Inflammatory macrophage treated with lipopolysaccharide for 1 hour (primary cell): ENCODE measurements at regions not wholly inside any gene's neighbourhood (a gene's known extent, or its start where the extent isn't known, plus 50 kb on each side); places are given as distances from the start of the nearest gene placed in this dataset.

Experiments
- DNase-seq, 2 donors: peaks; one replicate each; pipeline ENCODE4 v3.0.0-alpha.2; 2020 to 2022

DNA sequence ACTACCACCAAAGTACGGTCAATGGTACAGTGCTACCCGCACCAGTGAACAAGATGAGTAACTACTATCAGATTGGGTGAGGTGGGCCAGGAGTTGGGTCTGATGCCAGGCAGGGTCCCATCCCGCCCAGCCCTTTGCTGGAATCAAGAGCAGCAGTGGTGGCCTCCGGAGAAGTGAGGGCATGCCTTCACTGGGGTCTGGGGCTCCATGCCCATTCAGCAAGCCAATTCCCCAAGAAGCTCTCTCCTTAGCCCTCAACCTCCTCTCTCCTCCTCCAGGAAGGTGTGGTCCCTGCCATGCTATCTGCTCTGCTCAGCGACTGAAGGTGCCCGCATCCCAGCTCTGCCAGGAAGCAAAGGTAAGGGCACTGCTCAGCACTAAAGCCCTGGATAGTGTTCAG lies 62.7 kb upstream of the CPLX2 start:
- no peak for DNase-seq

DNA sequence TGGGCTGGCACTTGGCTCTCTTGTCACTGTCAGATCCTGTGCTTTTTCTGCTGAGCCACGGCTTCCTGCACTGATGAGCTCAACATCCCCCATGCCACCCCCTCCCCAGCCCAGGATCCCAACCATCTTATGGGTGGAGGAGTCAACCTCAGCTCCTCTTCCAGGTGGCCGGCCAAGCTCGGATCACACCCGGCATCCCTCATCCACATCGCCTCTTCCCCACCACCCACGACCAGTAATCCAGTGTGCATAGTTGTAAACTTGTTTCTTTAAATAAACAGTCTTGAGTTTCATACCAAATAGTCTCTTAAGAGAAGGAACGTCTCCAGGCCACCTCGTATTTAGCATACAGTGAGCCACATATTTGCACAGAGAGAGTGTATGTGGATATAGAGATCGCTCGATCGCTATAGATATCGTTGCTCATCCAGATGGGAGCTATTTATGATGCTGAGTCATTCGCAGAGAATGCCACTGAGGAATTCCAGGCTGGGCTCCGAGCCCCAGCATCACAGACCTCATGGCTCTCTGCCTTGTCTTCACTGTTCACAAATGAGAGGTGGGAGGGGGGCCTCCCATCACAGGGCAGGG lies 61.8 kb upstream of the CPLX2 start:
- no peak for DNase-seq

DNA sequence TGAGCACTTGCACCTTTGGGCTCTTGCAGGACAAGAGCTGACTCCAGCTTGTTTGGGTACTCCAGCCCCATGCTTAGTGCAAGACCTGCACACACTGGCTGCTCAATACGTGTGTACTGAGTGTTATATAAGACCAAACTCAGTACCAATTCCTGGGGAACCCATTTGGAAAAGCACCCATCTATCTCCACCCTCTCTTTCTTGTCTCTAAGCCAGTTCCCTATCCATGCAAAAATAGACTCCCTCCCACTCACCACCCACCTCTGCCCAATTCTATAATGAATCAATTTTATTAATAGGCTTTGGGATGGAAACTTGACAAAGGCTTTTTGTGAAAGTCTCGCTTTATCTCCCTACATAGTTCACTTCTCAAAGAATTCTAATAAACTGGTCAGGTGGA lies 60.9 kb upstream of the CPLX2 start:
- no peak for DNase-seq

DNA sequence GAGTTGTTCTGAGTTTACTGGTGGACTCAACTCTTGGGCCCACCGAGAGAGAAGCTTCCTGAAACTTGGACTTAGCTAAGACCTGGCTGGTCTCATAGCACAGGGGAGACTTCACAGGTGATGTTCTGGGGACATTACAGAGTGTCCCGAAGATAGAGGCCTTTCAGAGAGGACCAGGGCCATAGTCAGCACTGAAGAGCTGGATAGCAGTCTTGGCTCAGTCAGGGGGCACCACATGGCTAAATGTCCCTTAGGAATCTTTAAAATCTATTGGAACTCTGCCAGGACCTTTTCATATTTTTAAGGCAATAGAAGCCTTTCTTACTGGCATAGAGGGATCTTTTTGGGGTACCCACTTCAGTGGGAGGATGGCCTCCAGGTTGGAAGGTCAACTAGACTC lies 59.8 kb upstream of the CPLX2 start:
- no peak for DNase-seq

DNA sequence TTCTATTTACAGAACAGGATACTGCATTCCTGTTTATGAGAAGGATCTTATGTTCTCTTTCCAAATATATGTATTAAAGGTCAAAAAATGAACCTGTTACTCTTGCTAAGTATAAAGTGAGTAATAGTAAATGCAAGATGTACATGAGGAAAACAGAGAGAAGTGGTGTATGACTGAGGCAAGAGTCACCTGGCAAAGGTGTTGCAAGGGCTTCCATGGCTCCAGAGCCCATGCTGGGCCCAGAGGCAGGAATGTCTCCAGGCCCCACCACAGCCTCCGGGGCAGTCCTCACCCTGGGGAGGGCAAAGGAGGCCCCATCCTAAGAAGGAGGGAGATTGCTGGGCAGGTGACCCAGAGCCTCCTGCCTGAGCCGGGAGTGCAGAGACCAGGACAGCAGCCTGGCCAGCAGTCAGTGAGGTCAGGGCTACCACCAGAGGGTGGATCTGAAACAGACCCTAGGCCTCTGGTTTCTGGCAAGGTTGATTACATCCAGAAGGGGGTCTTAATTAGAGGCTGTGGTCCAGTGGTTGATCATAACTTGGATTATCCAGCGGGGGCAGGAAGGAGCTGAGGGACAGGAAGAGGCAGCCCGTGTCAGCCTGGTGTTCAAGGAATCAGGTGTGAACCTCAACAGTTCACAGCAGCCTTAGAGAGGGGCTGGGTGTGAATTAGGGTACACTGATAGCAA lies 57.3 kb upstream of the CPLX2 start:
- DNase-seq, result no peak

DNA sequence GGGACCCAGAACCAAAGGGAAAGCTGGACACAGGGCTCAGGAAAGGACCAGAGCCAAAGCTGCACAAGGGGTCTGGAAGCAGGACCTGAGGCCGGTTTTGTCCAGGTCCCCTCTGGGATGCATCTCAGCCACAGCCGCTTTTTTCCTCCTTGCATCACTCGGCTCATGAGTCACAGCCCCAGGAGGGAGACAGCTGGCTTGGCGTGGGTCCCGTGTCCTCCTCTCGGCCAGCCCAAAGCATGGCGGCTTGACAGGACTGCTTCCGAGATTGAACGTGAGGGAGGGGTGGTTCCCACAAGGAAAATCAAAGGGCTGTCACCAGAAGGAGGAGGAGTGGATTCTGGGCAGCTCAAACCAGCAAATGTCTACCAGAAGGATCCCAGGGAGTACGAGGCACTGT lies 56.7 kb upstream of the CPLX2 start:
- DNase-seq, result no peak

DNA sequence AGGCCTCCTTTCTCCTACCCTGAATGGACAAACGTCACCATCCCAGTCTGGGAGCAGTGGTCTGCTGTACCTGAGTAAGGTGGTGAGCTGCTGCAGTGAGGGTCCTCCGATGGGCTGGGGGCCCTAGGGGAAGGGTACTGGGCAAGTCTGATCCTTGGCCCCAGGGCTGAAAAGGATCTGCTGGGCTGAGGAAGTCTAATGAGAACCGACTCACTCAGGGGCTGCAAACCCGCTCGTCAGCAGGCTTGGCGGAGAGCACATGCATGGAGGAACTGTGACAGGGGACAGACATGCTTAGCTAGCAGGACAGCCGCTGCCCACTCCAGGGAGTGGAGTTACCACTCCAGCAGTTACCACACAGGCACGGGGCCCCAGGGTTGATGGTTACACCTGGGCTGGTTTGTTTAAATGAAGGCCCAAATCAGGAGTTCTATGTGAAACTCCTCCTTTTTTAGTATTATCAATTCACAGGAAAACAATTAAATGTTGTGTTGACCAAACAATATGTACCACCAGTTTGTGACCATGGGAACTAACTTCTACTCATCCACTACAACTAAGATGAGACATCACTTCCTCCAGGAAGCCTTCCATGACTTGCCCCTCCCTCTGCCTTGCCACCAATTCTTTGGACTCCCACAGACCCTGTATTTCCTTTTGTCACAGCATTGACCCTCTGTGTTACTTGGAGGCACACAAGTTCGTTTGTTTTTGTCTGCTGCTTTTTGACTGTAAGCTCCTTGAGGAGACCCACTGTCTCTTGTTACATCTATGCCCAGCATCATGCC lies 56.1 kb upstream of the CPLX2 start:
- no peak for DNase-seq

DNA sequence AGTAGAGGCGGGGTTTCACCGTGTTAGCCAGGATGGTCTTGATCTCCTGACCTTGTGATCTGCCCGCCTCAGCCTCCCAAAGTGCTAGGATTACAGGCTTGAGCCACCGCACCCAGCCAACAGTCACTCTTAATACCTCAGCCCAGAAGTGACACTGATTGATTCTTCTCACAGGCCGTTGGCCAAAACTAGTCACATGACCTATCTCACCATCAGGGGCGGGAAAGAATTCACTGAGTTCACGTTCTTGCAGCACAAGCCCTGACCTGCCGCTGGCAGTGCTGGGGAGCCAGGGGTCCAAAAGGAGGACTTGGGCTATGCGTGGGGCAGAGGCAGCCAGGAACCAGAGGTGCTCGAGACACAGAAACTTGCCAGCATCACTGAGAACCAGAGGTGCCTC lies 55.0 kb upstream of the CPLX2 start:
- DNase-seq, result no peak

DNA sequence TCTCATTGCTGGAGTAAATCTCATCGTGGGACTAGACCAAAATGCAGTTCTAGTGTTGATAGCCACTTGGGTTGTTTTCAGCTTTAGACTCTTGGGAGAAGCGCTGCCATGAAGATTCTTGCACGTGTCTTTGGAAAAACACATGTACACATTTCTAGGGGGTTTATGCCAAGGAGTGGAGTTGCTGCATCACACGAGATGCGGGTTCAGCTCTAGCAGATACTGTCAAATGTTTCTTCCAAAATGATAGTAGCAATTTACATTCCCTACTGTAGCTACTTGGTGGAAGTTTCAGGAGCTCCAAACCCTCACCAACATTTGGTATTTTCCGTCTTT lies 52.3 kb upstream of the CPLX2 start:
- DNase-seq, result no peak

DNA sequence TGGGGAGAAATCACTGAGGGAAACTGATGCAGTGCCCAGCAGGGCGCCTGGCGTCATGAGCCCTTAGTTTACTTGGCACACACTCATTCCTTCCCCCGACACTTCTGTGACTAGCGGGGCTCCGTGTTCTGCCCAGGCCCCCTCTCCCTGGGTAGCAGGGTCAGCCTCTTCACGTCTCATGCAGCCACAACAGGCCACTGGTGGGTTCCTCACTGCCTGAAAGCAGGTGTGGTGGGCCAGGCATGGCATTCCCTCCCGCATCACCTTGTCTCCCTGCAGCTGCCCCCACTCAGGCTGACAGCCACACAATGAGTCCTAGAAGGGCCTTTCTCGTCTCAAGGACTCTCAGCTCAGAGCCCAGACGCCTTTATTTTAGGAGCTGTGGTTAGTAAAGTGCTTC lies 51.1 kb upstream of the CPLX2 start:
- DNase-seq, result no peak
